ENCODE measurements at regions not wholly inside any gene's neighbourhood (a gene's known extent, or its start where the extent isn't known, plus 50 kb on each side); places are given as distances from the start of the nearest gene placed in this dataset.

DNA sequence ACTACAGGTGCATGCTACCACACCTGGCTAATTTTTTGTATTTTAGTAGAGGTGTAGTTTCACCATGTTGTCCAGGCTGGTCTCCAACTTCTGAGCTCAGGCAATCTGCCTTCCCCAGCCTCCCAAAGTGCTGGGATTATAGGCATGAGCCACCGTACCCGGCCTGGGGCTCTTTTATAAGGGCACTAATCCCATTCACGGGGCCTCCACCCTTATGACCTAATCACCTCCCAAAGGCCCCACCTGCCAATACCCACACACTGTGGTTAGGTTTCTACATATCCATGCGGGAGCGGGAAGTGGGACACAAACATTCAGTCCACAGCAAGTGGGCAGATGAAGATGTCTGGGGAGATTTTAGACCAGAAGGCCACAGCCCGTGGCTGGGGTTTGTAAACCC, 164.7 kb upstream of the SH3BP4 start:
- Mint-ChIP-seq H3K36me3 (no peaks in the 10 kb centered on the region), H3K4me1 (no peaks in the 10 kb centered on the region), H3K4me3 (no peak overlapping the region), H3K27me3 (peaks cover 4% of the 10 kb centered on the region), H3K27ac (no peak overlapping the region), H3K9me3 (peaks cover 0 to 21% (median 13%) of the 10 kb centered on the region in 7 donors)
- H3K36me3 ChIP-seq (ENCODE audit: control insufficient read depth, insufficient read depth, low read length), result no peaks in the 10 kb centered on the region
- H3K27ac ChIP-seq (ENCODE audit: insufficient read depth, low read length, poor library complexity, severe bottlenecking), result no peak overlapping the region
- H3K27me3 ChIP-seq (ENCODE audit: control insufficient read depth, insufficient read depth, low read length), result no peaks in the 10 kb centered on the region
- no peak for DNase-seq
- H3K4me3 ChIP-seq (ENCODE audit: low read depth, low read length), result no peak overlapping the region
- no peaks in the 10 kb centered on the region for H3K4me1 ChIP-seq (ENCODE audit: control insufficient read depth, insufficient read depth, low read length, poor library complexity, severe bottlenecking)
- no peak for ATAC-seq (ENCODE audit: low read depth in 2 of 2)
- H3K9me3 ChIP-seq (ENCODE audit: control insufficient read depth in 2 of 2, low read length in 2 of 2), result peaks cover 6 to 11% of the 10 kb centered on the region in 2 experiments

DNA sequence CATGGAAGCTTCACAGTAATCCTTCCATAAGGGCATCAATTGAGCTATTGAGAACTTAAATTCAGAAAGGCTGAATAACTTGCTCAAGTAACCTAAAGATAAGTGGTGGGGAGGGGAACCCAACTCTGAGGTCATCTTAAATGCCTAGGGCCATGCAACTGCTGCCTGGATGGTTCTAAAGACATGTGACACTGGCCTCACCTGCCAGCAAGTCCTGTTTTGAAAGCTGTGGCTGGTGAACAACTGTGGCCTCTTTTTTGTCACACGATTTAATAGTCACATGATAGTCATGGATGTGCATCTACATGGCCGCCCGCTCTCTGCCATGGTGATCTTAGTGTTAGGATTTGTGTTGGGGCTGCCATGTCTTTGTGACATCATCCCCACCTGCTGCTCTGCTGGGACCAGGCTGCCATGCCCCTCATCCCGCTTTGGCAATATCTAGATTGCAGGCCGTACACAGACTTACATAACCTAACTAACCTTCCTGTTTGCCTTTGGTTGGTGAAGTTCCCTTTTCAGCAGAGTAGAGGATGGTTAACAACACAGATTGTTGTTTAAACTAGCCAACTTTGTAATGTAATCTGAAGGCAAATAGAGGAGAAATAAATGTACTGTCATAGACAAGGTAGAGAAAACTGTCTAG, 177.9 kb upstream of the SH3BP4 start:
- no peaks in the 10 kb centered on the region for H3K9me3 ChIP-seq (ENCODE audit: control insufficient read depth in 2 of 2, low read length in 2 of 2)
- Mint-ChIP-seq H3K4me3 (no peak overlapping the region), H3K36me3 (no peaks in the 10 kb centered on the region), H3K27me3 (peaks cover 8% of the 10 kb centered on the region), H3K27ac (no peak overlapping the region), H3K9me3 (peaks cover 0 to 4% (median 0%) of the 10 kb centered on the region in 7 donors), H3K4me1 (no peaks in the 10 kb centered on the region)
- ATAC-seq (ENCODE audit: low read depth in 2 of 2) (no peak), DNase-seq (no peak)
- no peaks in the 10 kb centered on the region for H3K36me3 ChIP-seq (ENCODE audit: control insufficient read depth, insufficient read depth, low read length)
- H3K4me1 ChIP-seq (ENCODE audit: control insufficient read depth, insufficient read depth, low read length, poor library complexity, severe bottlenecking), result no peaks in the 10 kb centered on the region
- H3K4me3 ChIP-seq (ENCODE audit: low read depth, low read length), result no peak overlapping the region
- H3K27ac ChIP-seq (ENCODE audit: insufficient read depth, low read length, poor library complexity, severe bottlenecking), result no peak overlapping the region
- H3K27me3 ChIP-seq (ENCODE audit: control insufficient read depth, insufficient read depth, low read length), result no peaks in the 10 kb centered on the region

DNA sequence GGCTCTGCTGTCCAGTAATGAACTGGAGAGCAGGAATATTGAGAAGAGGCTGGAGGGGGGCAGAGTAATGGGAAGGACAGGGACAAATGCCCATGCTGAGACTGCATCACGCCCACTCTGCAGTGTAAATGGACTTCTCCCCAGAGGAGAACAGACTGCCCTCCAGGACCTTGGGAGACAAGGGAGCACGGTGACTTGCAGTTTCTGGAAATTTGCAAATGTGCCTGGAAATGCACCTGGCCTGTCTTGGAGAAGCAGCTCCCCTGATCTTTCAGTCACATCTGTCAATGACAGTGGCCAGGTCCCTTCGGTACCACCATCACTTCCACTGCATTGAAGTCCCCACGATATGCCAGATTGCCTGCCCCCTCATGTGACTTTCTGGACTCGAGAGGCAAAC, 178.7 kb upstream of the SH3BP4 start:
- no peak for DNase-seq
- H3K27me3 Mint-ChIP-seq, result peaks cover 8% of the 10 kb centered on the region

DNA sequence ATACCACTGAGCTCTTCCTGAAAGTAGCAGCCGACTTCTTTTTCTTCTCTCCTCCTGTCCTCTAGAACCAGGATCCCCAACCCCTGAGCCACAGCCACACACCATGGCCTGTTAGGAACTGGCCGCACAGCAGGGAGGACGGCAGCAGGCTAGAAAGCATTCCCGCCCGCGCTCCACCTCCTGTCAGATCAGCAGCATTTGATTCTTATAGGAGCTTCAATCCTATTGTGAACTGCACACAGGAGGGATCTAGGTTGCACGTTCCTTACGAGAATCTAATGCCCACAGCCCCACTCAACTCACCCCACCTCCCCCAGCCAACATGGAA, 179.1 kb upstream of the SH3BP4 start:
- no peaks in the 10 kb centered on the region for H3K4me1 ChIP-seq (ENCODE audit: control insufficient read depth, insufficient read depth, low read length, poor library complexity, severe bottlenecking)
- Mint-ChIP-seq H3K4me1 (no peaks in the 10 kb centered on the region), H3K9me3 (peaks cover 0 to 3% (median 0%) of the 10 kb centered on the region in 7 donors), H3K27ac (no peak overlapping the region), H3K36me3 (no peaks in the 10 kb centered on the region), H3K27me3 (peaks cover 8% of the 10 kb centered on the region), H3K4me3 (no peak overlapping the region)
- H3K27me3 ChIP-seq (ENCODE audit: control insufficient read depth, insufficient read depth, low read length), result no peaks in the 10 kb centered on the region
- no peaks in the 10 kb centered on the region for H3K36me3 ChIP-seq (ENCODE audit: control insufficient read depth, insufficient read depth, low read length)
- DNase-seq (no peak), ATAC-seq (ENCODE audit: low read depth in 2 of 2) (no peak)
- H3K27ac ChIP-seq (ENCODE audit: insufficient read depth, low read length, poor library complexity, severe bottlenecking), result no peak overlapping the region
- H3K4me3 ChIP-seq (ENCODE audit: low read depth, low read length), result no peak overlapping the region
- no peaks in the 10 kb centered on the region for H3K9me3 ChIP-seq (ENCODE audit: control insufficient read depth in 2 of 2, low read length in 2 of 2)

More for the DNA sequence above, 178.7 kb upstream of the SH3BP4 start:
- Mint-ChIP-seq H3K4me1 (no peaks in the 10 kb centered on the region), H3K27ac (no peak overlapping the region), H3K36me3 (no peaks in the 10 kb centered on the region), H3K9me3 (peaks cover 0 to 3% (median 0%) of the 10 kb centered on the region in 7 donors), H3K4me3 (no peak overlapping the region)
- no peaks in the 10 kb centered on the region for H3K36me3 ChIP-seq (ENCODE audit: control insufficient read depth, insufficient read depth, low read length)
- H3K4me1 ChIP-seq (ENCODE audit: control insufficient read depth, insufficient read depth, low read length, poor library complexity, severe bottlenecking), result no peaks in the 10 kb centered on the region
- H3K27me3 ChIP-seq (ENCODE audit: control insufficient read depth, insufficient read depth, low read length), result no peaks in the 10 kb centered on the region
- H3K27ac ChIP-seq (ENCODE audit: insufficient read depth, low read length, poor library complexity, severe bottlenecking), result no peak overlapping the region
- no peak overlapping the region for H3K4me3 ChIP-seq (ENCODE audit: low read depth, low read length)
- H3K9me3 ChIP-seq (ENCODE audit: control insufficient read depth in 2 of 2, low read length in 2 of 2), result no peaks in the 10 kb centered on the region
- ATAC-seq (ENCODE audit: low read depth in 2 of 2), result no peak

DNA sequence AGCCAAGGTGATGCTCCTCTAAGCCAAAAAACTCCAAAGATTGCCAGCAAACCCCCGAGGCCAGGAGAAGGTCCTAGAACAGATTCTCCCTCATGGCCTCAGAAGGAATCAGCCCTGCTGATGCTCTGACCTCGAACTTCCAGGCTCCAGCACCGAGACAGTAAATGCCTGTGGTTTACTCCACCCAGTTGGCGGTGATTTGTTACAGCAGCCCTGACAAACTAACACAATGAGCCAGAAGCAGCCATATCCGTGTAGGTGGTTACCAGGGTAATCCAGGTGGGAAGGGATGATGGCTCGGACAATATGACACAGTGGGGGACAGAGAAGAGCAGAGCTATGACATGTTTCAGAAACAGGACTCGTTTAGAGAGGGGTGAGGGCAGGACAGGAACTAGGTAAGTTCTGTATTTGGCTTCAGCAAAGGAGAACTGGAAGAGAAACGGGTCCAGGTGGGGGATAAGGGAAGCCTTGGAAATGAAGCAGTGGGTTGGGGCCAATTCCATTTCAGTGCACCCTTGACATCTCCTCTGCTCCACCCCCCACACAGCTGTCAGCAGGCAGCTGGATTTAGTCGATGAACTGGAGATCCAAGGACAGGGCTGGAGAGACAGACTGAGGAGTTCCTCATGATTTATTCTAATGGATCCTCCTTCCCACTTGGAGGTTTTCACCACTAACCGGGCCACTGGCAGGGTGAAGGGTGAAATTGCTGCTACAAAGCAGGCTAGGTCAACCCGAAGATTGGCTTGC, 179.7 kb upstream of the SH3BP4 start:
- no peaks in the 10 kb centered on the region for H3K4me1 ChIP-seq (ENCODE audit: control insufficient read depth, insufficient read depth, low read length, poor library complexity, severe bottlenecking)
- H3K36me3 Mint-ChIP-seq, result no peaks in the 10 kb centered on the region
- no peaks in the 10 kb centered on the region for H3K36me3 ChIP-seq (ENCODE audit: control insufficient read depth, insufficient read depth, low read length)
- H3K9me3 Mint-ChIP-seq, result no peaks in the 10 kb centered on the region
- H3K27me3 Mint-ChIP-seq, result peaks cover 8% of the 10 kb centered on the region
- ATAC-seq (ENCODE audit: low read depth in 2 of 2), result no peak
- no peak overlapping the region for H3K27ac ChIP-seq (ENCODE audit: insufficient read depth, low read length, poor library complexity, severe bottlenecking)
- no peaks in the 10 kb centered on the region for H3K9me3 ChIP-seq (ENCODE audit: control insufficient read depth in 2 of 2, low read length in 2 of 2)
- DNase-seq, result no peak
- H3K4me1 Mint-ChIP-seq, result no peaks in the 10 kb centered on the region
- no peaks in the 10 kb centered on the region for H3K27me3 ChIP-seq (ENCODE audit: control insufficient read depth, insufficient read depth, low read length)
- H3K4me3 ChIP-seq (ENCODE audit: low read depth, low read length), result no peak overlapping the region
- no peak overlapping the region for H3K27ac Mint-ChIP-seq
- no peak overlapping the region for H3K4me3 Mint-ChIP-seq

DNA sequence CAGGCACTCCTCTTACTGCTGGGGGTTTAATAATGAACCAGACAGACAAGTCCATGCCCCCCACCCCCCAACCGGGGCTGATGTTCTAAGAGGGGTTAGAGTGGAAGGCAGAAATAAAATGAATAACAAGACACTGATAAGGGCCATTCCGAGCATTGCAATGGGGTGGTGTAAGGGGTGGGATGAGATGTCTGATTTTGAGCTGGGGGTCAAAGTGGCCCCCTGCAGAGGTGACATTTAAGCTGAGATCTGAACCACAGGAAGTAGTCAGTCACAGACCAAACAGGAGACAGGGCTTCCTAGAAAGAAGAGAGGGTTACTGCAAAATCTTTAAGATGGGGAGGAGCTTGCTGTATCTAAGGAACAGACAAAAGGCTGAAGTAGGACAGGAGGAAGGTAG, 180.6 kb upstream of the SH3BP4 start:
- H3K36me3 Mint-ChIP-seq, result no peaks in the 10 kb centered on the region
- ATAC-seq (ENCODE audit: low read depth in 2 of 2) (no peak), DNase-seq (no peak)
- no peaks in the 10 kb centered on the region for H3K9me3 ChIP-seq (ENCODE audit: control insufficient read depth in 2 of 2, low read length in 2 of 2)
- H3K27me3 Mint-ChIP-seq, result peaks cover 4% of the 10 kb centered on the region
- H3K36me3 ChIP-seq (ENCODE audit: control insufficient read depth, insufficient read depth, low read length), result no peaks in the 10 kb centered on the region
- no peak overlapping the region for H3K4me3 Mint-ChIP-seq
- H3K9me3 Mint-ChIP-seq, result no peaks in the 10 kb centered on the region
- H3K4me1 ChIP-seq (ENCODE audit: control insufficient read depth, insufficient read depth, low read length, poor library complexity, severe bottlenecking), result no peaks in the 10 kb centered on the region
- H3K27ac ChIP-seq (ENCODE audit: insufficient read depth, low read length, poor library complexity, severe bottlenecking), result no peak overlapping the region
- no peak overlapping the region for H3K27ac Mint-ChIP-seq
- no peaks in the 10 kb centered on the region for H3K4me1 Mint-ChIP-seq
- no peaks in the 10 kb centered on the region for H3K27me3 ChIP-seq (ENCODE audit: control insufficient read depth, insufficient read depth, low read length)
- H3K4me3 ChIP-seq (ENCODE audit: low read depth, low read length), result no peak overlapping the region

DNA sequence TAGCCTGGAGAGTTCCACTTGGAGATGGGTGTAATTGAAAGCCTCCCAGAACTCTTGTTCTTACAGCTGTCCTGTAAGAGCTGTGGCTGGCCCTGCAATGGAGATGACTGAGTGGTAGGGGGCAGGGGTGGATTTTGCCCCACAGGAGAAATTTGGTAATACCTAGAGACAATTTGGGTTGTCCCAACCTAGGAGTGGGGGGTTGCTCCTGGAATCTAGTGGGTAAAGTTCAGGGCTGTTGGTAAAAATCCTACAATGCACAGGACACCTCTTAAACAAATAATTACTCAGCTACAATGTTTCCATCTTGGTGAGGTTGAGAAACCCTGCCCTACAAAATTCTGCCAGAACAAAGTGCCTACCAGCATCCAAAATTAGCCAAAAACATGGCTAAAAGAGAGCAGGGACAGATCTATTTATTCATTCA, 181.1 kb upstream of the SH3BP4 start:
- H3K27me3 Mint-ChIP-seq, result peaks cover 4% of the 10 kb centered on the region
- Histone ChIP-seq H3K4me1 (ENCODE audit: control insufficient read depth, insufficient read depth, low read length, poor library complexity, severe bottlenecking) (no peaks in the 10 kb centered on the region), H3K9me3 (ENCODE audit: control insufficient read depth in 2 of 2, low read length in 2 of 2) (no peaks in the 10 kb centered on the region), H3K27ac (ENCODE audit: insufficient read depth, low read length, poor library complexity, severe bottlenecking) (no peak overlapping the region), H3K36me3 (ENCODE audit: control insufficient read depth, insufficient read depth, low read length) (no peaks in the 10 kb centered on the region), H3K4me3 (ENCODE audit: low read depth, low read length) (no peak overlapping the region), H3K27me3 (ENCODE audit: control insufficient read depth, insufficient read depth, low read length) (no peaks in the 10 kb centered on the region)
- H3K4me3 Mint-ChIP-seq, result no peak overlapping the region
- no peaks in the 10 kb centered on the region for H3K36me3 Mint-ChIP-seq
- no peaks in the 10 kb centered on the region for H3K4me1 Mint-ChIP-seq
- no peak for DNase-seq
- H3K9me3 Mint-ChIP-seq, result no peaks in the 10 kb centered on the region
- ATAC-seq (ENCODE audit: low read depth in 2 of 2), result no peak
- H3K27ac Mint-ChIP-seq, result no peak overlapping the region

DNA sequence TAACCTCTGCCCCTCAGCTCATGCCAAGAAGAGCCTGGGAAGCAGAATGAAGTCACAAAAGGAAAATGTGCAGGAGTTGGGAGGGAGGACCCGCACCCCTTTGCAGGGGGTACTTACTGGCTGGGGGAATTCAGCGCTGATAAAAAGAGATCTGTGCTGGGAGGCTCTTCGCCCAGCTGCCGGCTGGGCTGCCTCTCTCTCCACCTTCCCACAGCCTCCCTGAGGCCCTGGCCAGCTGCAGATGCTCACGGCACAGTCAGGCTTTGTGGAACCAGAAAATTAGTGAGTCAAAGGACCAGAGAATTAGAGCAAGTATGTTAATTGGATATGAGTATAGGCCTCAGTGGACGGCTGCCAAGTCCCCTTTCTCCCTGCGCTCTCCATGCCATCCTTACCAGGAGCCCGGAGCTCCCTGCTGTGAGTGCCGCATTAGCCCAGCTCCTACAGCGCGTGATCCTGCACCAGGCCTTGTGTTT, 181.7 kb upstream of the SH3BP4 start:
- Histone ChIP-seq H3K27me3 (ENCODE audit: control insufficient read depth, insufficient read depth, low read length) (no peaks in the 10 kb centered on the region), H3K27ac (ENCODE audit: insufficient read depth, low read length, poor library complexity, severe bottlenecking) (no peak overlapping the region), H3K4me1 (ENCODE audit: control insufficient read depth, insufficient read depth, low read length, poor library complexity, severe bottlenecking) (no peaks in the 10 kb centered on the region), H3K9me3 (ENCODE audit: control insufficient read depth in 2 of 2, low read length in 2 of 2) (no peaks in the 10 kb centered on the region), H3K4me3 (ENCODE audit: low read depth, low read length) (no peak overlapping the region), H3K36me3 (ENCODE audit: control insufficient read depth, insufficient read depth, low read length) (no peaks in the 10 kb centered on the region)
- DNase-seq (no peak), ATAC-seq (ENCODE audit: low read depth in 2 of 2) (no peak)
- Mint-ChIP-seq H3K9me3 (peaks cover 0 to 2% (median 0%) of the 10 kb centered on the region in 7 donors), H3K27ac (peak overlapping the region in 1 of 3 donors; percentile 54), H3K4me1 (no peaks in the 10 kb centered on the region), H3K36me3 (no peaks in the 10 kb centered on the region), H3K4me3 (no peak overlapping the region), H3K27me3 (peaks cover 4% of the 10 kb centered on the region)

Measured in CD4-positive, CD25-positive, alpha-beta regulatory T cell (primary cell).